ENCODE measurements at regions not wholly inside any gene's neighbourhood (a gene's known extent, or its start where the extent isn't known, plus 50 kb on each side); places are given as distances from the start of the nearest gene placed in this dataset.

- TF ChIP-seq, protein P1, sequence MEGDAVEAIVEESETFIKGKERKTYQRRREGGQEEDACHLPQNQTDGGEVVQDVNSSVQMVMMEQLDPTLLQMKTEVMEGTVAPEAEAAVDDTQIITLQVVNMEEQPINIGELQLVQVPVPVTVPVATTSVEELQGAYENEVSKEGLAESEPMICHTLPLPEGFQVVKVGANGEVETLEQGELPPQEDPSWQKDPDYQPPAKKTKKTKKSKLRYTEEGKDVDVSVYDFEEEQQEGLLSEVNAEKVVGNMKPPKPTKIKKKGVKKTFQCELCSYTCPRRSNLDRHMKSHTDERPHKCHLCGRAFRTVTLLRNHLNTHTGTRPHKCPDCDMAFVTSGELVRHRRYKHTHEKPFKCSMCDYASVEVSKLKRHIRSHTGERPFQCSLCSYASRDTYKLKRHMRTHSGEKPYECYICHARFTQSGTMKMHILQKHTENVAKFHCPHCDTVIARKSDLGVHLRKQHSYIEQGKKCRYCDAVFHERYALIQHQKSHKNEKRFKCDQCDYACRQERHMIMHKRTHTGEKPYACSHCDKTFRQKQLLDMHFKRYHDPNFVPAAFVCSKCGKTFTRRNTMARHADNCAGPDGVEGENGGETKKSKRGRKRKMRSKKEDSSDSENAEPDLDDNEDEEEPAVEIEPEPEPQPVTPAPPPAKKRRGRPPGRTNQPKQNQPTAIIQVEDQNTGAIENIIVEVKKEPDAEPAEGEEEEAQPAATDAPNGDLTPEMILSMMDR (IDR thresholded peaks at IDR 0.05; ENCODE audit: control extremely low read depth in 1 of 3, insufficient read depth in 1 of 3, low read depth in 1 of 3, low read length in 3 of 3) = no peak
- TF ChIP-seq POLR2AphosphoS5 (IDR thresholded peaks at IDR 0.05; ENCODE audit: low read depth, low read length) (no peak), GTF2F1 (IDR thresholded peaks at IDR 0.05; ENCODE audit: borderline replicate concordance, low read depth, low read length) (no peak), EGR1 (IDR thresholded peaks at IDR 0.05; ENCODE audit: borderline replicate concordance, low read depth, low read length) (no peak), KDM5A (IDR thresholded peaks at IDR 0.05; ENCODE audit: low read length) (no peak), EP300 (IDR thresholded peaks at IDR 0.05; ENCODE audit: borderline replicate concordance in 1 of 2, low read depth in 2 of 2, low read length in 2 of 2) (no peak), JUN (IDR thresholded peaks at IDR 0.05; ENCODE audit: low read depth, low read length) (no peak), ATF3 (IDR thresholded peaks at IDR 0.05; ENCODE audit: insufficient read depth, low read depth, low read length) (no peak), POLR2A (IDR thresholded peaks at IDR 0.05; ENCODE audit: control extremely low read depth in 1 of 2, low read depth in 2 of 2, low read length in 2 of 2) (no peak), EZH2 (IDR thresholded peaks at IDR 0.05; ENCODE audit: low read depth, low read length, severe bottlenecking) (no peak), SIN3A (conservative IDR thresholded peaks at IDR 0.05 in 1 of 2, IDR thresholded peaks at IDR 0.05 in 1 of 2; ENCODE audit: low read depth in 1 of 2, low read length in 2 of 2) (no peak), YY1 (IDR thresholded peaks at IDR 0.05; ENCODE audit: low read depth, low read length) (no peak)
- TF ChIP-seq, protein P2, sequence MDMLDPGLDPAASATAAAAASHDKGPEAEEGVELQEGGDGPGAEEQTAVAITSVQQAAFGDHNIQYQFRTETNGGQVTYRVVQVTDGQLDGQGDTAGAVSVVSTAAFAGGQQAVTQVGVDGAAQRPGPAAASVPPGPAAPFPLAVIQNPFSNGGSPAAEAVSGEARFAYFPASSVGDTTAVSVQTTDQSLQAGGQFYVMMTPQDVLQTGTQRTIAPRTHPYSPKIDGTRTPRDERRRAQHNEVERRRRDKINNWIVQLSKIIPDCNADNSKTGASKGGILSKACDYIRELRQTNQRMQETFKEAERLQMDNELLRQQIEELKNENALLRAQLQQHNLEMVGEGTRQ (IDR thresholded peaks at IDR 0.05; ENCODE audit: low read length) = no peak
Measured at GRCh38 chr17:77408284-77408683, 267.5 kb downstream of the SEC14L1 start.
